ENCODE measurements at regions not wholly inside any gene's neighbourhood (a gene's known extent, or its start where the extent isn't known, plus 50 kb on each side); places are given as distances from the start of the nearest gene placed in this dataset.

GRCh38 chr11:35874751-35875450 is 69.0 kb upstream of the LDLRAD3 start:
- TF ChIP-seq, protein P1, sequence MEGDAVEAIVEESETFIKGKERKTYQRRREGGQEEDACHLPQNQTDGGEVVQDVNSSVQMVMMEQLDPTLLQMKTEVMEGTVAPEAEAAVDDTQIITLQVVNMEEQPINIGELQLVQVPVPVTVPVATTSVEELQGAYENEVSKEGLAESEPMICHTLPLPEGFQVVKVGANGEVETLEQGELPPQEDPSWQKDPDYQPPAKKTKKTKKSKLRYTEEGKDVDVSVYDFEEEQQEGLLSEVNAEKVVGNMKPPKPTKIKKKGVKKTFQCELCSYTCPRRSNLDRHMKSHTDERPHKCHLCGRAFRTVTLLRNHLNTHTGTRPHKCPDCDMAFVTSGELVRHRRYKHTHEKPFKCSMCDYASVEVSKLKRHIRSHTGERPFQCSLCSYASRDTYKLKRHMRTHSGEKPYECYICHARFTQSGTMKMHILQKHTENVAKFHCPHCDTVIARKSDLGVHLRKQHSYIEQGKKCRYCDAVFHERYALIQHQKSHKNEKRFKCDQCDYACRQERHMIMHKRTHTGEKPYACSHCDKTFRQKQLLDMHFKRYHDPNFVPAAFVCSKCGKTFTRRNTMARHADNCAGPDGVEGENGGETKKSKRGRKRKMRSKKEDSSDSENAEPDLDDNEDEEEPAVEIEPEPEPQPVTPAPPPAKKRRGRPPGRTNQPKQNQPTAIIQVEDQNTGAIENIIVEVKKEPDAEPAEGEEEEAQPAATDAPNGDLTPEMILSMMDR (IDR thresholded peaks at IDR 0.05; ENCODE audit: insufficient read depth, low read length): no peak
- TF ChIP-seq, protein P2, sequence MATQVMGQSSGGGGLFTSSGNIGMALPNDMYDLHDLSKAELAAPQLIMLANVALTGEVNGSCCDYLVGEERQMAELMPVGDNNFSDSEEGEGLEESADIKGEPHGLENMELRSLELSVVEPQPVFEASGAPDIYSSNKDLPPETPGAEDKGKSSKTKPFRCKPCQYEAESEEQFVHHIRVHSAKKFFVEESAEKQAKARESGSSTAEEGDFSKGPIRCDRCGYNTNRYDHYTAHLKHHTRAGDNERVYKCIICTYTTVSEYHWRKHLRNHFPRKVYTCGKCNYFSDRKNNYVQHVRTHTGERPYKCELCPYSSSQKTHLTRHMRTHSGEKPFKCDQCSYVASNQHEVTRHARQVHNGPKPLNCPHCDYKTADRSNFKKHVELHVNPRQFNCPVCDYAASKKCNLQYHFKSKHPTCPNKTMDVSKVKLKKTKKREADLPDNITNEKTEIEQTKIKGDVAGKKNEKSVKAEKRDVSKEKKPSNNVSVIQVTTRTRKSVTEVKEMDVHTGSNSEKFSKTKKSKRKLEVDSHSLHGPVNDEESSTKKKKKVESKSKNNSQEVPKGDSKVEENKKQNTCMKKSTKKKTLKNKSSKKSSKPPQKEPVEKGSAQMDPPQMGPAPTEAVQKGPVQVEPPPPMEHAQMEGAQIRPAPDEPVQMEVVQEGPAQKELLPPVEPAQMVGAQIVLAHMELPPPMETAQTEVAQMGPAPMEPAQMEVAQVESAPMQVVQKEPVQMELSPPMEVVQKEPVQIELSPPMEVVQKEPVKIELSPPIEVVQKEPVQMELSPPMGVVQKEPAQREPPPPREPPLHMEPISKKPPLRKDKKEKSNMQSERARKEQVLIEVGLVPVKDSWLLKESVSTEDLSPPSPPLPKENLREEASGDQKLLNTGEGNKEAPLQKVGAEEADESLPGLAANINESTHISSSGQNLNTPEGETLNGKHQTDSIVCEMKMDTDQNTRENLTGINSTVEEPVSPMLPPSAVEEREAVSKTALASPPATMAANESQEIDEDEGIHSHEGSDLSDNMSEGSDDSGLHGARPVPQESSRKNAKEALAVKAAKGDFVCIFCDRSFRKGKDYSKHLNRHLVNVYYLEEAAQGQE (IDR thresholded peaks at IDR 0.05; ENCODE audit: insufficient replicate concordance, low read depth): no peak
- no peak for TF ChIP-seq GABPA (IDR thresholded peaks at IDR 0.05; ENCODE audit: low read depth)
- TF ChIP-seq SPI1 (IDR thresholded peaks at IDR 0.05; ENCODE audit: borderline replicate concordance, low read depth): no peak
